SK-N-DZ (cell line): ENCODE measurements at regions not wholly inside any gene's neighbourhood (a gene's known extent, or its start where the extent isn't known, plus 50 kb on each side); places are given as distances from the start of the nearest gene placed in this dataset.
"Not testable (repeated sequence)": the region's sequence is repeated elsewhere in the genome, so short reads cannot be mapped to it uniquely, and the experiment has no call there.

Experiments
- DNase-seq: peaks from one replicate; pipeline ENCODE4 v3.0.0-alpha.2; 2015; ENCODE audit warnings: low spot score

GRCh38 chr1:213776969-213777368, 210.8 kb upstream of the PROX1 start:
- DNase-seq, result no peak

GRCh38 chr1:213779228-213779627, 208.5 kb upstream of the PROX1 start:
- DNase-seq, result no peak

DNA sequence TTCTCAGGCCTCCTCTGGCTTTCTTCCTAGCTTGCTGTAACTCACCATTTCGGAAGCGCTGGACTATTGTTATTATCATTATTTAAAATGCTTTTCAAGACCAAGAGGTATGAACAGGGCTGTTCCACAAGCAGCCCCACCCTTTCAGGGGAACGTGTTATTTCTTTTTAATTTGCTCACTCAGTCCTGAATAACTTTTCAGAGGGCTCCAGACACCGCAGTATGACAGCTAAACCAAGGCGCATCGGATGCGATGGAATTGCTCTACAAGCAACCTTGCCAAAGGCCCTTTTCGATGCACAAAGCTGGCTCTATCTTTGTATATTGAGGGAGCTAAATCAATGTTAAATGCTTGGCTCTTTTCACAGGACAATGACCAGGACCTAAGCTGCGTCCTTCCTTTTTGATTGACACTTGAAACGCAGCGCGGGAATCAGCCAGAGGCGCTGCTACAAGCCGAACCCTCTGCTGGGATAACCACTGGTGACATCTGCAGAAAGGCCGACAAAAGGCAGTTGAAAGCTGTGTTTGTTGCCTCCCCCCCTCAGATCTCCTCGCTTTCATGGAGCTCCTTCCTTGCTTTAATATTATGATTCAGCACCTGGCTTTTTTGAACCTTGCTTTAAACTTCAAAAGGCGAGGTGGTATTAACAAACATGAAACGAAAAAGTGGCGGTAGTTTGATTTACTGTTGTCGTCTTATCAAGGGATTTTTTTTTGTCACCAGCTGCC, 204.7 kb upstream of the PROX1 start:
- no peak for DNase-seq

DNA sequence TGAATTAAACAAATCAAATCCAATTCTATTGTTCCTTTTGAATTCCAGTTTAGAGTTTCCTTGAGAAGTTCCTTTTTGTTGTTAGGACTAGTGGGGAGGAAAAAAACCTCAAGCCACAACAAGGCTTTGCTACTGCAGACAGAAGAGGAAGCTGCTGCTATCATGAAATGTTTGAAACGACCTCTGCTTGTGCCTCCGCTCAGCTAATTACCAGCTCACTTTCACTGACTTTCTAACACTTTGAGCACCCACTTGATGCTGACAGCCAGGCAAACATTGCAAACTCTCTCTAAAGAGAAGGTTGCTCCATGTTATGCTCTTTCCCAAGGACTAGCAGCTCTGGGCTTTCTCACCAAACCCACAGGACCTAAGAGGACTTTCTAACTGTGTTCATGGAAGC, 203.9 kb upstream of the PROX1 start:
- DNase-seq, result no peak

GRCh38 chr1:213786683-213787082, 201.1 kb upstream of the PROX1 start:
- DNase-seq, result no peak

DNA sequence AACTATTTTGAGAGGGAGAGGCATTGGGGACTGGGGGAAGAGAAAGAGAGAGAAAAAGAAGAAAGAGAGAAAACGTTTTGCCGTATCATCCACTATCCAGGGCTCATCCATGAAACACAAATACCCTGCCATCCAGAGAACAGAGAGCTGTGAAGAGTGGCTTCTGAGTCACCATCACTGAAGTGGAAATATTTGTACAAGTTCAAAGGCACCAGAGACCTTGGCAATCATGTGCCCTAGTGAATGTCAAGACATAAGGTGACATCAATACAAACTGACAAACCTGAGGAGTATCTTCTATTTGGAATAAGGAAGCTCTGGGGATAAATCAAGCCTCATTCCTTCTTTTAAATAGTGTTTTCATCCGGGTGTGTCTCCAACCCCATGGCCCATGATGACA, 197.2 kb upstream of the PROX1 start:
- no peak for DNase-seq

DNA sequence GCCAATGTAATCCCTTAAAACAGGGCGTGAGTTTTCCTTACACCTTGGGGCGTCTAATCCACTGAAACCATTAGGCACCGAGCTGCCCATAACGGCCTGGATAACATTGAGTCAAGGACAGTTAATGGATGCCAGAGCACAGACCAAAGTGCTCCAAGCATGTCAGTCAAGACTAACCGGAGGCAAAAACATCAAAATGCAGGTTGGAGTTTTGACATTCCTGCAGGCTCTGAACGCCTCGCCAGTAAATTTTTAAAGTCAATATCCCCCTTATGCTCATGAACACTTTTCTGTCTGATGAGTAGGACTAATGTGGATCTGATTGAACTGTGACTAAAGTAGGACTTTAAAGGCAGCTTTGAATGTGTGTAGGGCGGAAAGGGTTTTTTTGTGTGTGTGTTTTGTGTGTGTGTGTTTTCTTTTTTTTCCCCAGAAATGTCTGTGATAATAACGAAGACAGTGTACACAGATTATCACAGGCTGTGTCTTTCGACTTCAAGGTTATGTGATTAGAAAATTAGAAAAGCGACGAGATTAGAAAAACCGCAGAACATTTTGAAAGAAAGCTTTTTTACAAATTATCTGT, 194.2 kb upstream of the PROX1 start:
- DNase-seq, result no peak

- no peak for DNase-seq
Observed at GRCh38 chr1:213796525-213796924, 191.2 kb upstream of the PROX1 start.

DNA sequence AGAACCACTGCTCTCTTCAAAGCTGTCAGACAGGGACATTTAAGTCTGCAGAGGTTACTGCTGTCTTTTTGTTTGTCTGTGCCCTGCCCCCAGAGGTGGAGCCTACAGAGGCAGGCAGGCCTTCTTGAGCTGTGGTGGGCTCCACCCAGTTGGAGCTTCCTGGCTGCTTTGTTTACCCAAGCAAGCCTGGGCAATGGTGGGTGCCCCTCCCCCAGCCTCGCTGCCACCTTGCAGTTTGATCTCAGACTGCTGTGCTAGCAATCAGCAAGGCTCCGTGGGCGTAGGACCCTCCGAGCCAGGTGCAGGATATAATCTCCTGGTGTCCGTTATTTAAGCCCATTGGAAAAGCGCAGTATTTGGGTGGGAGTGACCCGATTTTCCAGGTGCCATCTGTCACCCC, 179.5 kb upstream of the PROX1 start:
- DNase-seq, result not testable (repeated sequence)

GRCh38 chr1:213817156-213817555, 170.6 kb upstream of the PROX1 start:
- no peak for DNase-seq

- no peak for DNase-seq
Observed at GRCh38 chr1:213820362-213821149, 167.2 kb upstream of the PROX1 start.

DNA sequence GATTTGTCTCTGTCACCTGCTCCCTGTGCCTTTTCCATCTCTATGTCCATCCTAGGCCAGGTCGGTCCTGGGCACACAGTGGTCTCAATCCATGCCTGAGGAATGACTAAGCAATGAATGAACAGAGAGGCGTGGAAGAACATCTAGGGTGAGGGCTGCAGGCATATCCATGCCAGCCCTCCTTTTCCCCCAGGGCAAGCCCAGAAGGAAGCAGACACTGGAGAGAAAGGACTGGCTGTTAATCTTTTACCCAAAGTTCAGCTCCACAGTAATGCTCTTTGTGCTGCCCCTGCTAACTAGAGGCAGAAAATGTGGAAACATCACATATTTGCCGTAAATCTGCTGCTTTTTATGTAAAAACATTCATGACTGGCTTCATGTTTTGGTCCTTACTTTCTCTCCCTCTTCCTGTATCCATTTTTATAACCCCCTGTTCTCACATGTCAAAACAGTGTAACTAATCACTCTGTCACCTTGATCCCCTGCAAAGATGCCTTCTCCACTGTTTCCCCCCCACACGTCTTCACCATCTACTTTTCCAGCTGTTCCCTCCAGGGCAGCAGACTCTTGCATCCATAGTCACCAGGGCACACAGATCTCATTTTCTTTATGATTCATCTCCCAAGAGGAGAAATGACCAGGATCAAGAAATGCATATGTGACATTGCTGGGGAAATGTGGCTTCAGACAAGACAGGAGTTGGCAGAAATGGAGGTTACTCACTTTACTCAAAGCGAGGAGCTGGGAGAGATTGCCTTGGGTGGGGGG, 166.4 kb upstream of the PROX1 start:
- no peak for DNase-seq

DNA sequence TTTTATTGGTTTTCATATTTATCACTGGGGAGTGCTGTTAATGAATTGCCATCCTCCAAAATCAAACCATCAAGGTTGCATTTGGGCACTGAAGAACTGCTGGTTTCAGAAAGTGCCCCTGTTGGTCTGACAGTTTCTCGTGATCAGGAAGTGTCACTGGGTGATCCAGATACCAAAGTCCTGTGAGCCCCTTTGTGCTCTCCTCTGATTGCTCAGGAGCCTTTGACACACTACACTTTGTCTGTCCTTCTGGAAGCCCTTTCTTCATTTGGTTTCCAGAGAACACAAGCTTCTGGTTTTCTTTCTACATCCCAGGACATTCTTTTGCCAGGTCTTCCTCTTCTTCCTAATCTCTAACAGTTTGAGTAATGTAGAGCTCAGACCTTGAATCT, 165.8 kb upstream of the PROX1 start:
- no peak for DNase-seq

- DNase-seq, result no peak
Observed at GRCh38 chr1:213826891-213827290, 160.9 kb upstream of the PROX1 start.

DNA sequence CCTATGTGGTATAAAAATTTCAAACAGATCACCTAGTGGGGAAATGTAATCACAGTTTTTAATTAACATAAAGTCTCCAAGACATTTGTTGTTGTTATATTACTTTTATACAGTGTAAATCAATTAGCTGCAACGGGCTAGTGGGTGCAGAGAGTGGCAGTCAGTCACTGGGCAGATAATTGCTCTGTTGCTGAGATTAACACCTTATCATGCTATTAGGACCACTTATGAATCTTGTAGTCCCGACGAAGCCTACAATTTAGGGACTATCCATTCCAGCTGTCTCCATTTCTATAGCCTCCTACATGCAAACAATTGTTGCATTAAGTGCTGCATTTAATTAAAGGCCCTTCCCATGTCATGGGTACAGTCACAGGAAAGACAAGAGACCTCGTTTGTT, 158.9 kb upstream of the PROX1 start:
- no peak for DNase-seq

DNA sequence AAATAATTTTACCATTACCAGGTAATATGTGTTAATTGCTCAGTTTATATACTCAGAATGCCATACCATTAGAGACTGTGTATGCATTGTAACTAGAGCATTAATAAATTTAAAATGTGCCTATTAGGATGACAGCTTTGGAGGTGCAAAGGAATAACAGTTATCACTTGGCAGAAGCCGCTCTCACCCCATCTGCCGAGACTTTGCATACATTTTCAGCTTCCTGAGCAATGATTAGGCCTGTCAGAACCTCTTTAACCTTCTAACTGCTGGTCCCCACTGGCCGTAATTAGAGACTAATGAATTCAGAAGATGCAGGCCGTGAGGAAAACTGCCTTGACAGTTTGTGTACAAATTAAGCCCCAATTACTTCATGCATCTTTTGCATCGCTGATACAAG, 158.0 kb upstream of the PROX1 start:
- no peak for DNase-seq

DNA sequence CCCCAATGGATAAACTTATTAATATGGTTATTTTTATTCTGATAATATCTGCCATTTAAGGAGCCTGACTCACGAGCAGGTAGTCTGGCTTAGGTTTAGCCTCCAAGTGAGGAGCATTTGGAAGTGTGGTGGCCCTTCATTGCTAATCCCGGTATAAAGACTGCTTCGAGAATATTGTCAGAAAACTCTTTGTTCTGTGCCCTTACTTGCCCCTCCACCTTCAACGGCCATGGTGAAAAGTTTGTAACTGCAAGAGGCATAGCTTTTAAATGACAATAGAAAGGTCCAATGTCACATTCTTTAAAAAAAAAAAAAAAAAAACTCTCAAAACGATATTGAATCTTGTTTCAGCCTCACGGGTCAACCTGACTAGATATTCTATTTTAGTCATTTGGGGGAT, 157.4 kb upstream of the PROX1 start:
- DNase-seq, result no peak

GRCh38 chr1:213840575-213840974, 147.2 kb upstream of the PROX1 start:
- no peak for DNase-seq

GRCh38 chr1:213844632-213845031, 143.1 kb upstream of the PROX1 start:
- DNase-seq, result no peak

- DNase-seq, result no peak
Observed at GRCh38 chr1:213852107-213852506, 135.7 kb upstream of the PROX1 start.

DNA sequence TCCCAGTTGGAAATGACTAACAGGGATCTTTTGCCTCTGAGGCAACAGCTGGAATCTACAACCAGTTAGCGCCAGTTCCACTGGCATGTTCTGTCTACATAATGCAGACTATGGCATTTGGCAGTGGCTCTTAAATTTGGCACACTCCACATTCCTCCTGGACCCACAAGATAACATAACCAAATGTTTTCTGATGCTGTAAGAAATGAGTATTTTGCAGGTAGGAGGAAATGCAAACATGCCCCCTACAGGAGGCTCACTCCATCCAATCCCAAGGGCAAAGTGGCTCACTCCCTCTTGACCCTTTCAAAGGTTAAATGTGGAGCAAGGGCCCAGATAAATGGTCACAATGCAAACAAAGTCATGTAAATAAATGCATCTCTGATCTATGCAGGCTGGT, 129.2 kb upstream of the PROX1 start:
- DNase-seq, result no peak

DNA sequence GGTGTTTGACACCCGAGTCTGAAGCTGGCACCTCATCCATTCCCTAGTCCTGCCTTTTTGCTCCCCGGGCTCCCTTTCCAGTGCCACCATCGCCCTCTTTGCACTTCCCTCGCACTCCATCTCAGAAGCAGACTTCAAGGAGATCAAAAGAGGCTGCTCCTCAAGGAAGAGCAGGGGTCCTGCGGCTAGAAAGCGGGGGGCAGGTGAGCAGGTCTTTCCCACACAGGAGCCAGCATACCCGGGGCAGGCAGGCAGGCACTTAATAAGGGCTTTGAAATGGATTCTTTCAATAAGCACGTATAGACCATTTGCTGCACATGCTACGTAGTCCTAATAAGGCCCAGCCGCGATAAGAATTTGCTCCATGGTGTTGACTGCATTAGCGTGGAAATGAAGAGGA, 125.9 kb upstream of the PROX1 start:
- DNase-seq, result no peak
